AG04449 (cell line): ENCODE measurements at regions not wholly inside any gene's neighbourhood (a gene's known extent, or its start where the extent isn't known, plus 50 kb on each side); places are given as distances from the start of the nearest gene placed in this dataset.
A peak's percentile ranks its signal among the peaks of the same experiment; 100 is the strongest.

ENCODE experiments used
- CTCF ChIA-PET: fragments of 350-600 bp; formaldehyde crosslinking; extraction: SDS; loops from one replicate; lab custom pipeline; 2021; ENCODE audit warnings: antibody characterized with exemption; lab: Yijun Ruan, JAX
- POLR2A ChIA-PET: fragments of 400-600, 350-600 bp; formaldehyde crosslinking; extraction: SDS; loops from one replicate; lab custom pipeline; 2020; ENCODE audit warnings: antibody characterized with exemption, inconsistent platforms; lab: Yijun Ruan, JAX
- DNase-seq: peaks from one replicate; pipeline ENCODE4 v3.0.0-alpha.2; 2010; ENCODE audit warnings: low read depth, low spot score
- H3K4me3 ChIP-seq: 2 replicates; pipeline ENCODE4 v1.5.1; 2011; ENCODE audit warnings: low read depth, mild to moderate bottlenecking, control low read depth, low read length
- TF ChIP-seq, protein P1 (sequence below): IDR thresholded peaks from one replicate; pipeline ENCODE4 v1.5.1; 2011; ENCODE audit warnings: mild to moderate bottlenecking, moderate library complexity, low read length, control low read depth, inconsistent platforms; ENCODE audit not compliant: insufficient read depth; ENCODE audit errors: missing control alignments

DNA sequence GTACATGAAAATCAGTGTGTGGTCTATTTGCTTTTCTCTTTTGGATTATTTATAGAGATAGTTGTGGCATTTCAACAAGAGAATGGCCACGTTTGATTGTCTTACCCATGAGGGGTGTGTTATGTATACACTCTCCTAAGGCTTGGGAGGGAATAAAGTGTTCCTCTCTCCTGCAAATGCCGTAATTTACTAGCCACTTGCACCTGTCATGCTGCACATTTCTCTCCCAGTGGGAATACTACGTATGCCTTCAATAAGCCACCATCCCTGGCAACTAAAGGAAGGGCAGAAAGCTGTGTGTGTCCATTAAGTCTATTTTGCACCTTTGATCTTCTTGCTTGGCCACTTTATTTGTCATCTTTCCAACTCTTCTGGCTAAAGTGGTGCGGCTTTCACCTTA is 541.2 kb downstream of the QKI start:
- no peak for DNase-seq
- POLR2A ChIA-PET: interaction anchor here (1.0 to 1.4 kb wide), 2 partner anchors 9 to 82 kb away, joined by 3 read pairs; no protein-coding TSS in a partner anchor

DNA sequence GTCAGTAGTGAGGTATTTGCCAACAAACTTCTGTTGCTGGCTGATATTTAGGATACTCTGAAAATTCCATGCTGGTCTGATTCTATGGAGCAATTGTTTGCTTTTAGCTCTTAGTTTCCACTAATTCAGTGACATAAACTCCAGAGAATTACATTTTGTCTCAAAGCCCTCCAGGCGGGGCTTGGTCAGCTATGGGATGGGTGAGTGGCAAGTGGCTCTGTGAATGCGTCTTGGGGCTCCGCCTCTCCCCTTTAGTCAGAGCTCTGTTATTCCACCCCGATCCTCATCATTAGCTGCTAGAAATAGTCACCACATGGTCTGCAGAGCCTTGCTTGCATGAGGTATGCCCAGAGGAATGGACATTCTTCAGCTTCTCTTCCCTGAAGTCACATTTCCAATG is 540.6 kb downstream of the QKI start:
- peak; percentile 84 for DNase-seq
- TF ChIP-seq, protein P1, sequence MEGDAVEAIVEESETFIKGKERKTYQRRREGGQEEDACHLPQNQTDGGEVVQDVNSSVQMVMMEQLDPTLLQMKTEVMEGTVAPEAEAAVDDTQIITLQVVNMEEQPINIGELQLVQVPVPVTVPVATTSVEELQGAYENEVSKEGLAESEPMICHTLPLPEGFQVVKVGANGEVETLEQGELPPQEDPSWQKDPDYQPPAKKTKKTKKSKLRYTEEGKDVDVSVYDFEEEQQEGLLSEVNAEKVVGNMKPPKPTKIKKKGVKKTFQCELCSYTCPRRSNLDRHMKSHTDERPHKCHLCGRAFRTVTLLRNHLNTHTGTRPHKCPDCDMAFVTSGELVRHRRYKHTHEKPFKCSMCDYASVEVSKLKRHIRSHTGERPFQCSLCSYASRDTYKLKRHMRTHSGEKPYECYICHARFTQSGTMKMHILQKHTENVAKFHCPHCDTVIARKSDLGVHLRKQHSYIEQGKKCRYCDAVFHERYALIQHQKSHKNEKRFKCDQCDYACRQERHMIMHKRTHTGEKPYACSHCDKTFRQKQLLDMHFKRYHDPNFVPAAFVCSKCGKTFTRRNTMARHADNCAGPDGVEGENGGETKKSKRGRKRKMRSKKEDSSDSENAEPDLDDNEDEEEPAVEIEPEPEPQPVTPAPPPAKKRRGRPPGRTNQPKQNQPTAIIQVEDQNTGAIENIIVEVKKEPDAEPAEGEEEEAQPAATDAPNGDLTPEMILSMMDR: no peak
- ChIA-PET POLR2A (interaction anchor here (1.0 to 1.4 kb wide), 2 partner anchors 9 to 81 kb away, joined by 3 read pairs; no protein-coding TSS in a partner anchor), CTCF (interaction anchor here (1.3 to 4.6 kb wide), 6 partner anchors 10 to 539 kb away, joined by 3 to 23 read pairs (median 10); no protein-coding TSS in a partner anchor)
- no peak overlapping the region for H3K4me3 ChIP-seq

More for the DNA sequence above, 541.2 kb downstream of the QKI start:
- CTCF ChIA-PET: interaction anchor here (0.9 to 4.6 kb wide), 8 partner anchors 9 to 540 kb away, joined by 3 to 23 read pairs (median 7); no protein-coding TSS in a partner anchor
- H3K4me3 ChIP-seq: no peak overlapping the region
- TF ChIP-seq, protein P1: no peak

DNA sequence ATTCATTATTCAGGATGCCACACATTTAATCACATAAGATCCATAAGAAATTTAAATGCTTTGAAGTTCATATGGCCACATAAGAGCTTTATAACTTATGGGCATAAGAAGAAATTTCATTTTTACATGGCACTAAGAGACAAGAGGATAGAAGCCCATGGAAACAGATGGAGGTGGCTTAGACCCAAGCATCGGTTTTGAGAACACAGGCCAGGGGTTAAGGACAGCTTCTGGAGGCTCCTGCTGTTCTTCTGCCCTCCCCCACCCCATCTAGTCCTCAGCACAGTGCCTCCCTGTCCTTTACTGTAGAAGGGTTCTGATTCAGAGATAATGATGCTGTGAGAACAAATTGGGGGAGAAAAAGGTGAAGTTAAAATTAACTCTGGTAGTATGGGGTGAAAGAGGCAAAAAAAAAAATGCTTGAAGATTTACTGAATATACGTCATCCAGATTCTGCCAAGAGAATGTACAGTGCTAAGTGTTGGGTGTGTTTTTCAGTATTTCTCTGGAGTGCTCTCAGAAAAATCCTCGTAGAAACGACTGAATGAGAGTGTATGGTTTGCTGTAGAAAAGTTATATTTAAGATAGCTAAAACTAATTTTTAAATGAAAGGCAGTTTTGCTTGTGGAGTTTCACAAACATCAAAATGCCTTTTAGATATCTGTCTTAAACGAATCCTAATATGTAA is 539.7 kb downstream of the QKI start:
- CTCF ChIA-PET: interaction anchor here (2.2 to 4.6 kb wide), 4 partner anchors 525 to 538 kb away, joined by 9 to 23 read pairs (median 12); no protein-coding TSS in a partner anchor
- DNase-seq: no peak
- no peak overlapping the region for H3K4me3 ChIP-seq
- TF ChIP-seq, protein P1: no peak
- POLR2A ChIA-PET: interaction anchor here (1.4 kb wide), 1 partner anchor 8 kb away, joined by 3 read pairs; no protein-coding TSS in a partner anchor

DNA sequence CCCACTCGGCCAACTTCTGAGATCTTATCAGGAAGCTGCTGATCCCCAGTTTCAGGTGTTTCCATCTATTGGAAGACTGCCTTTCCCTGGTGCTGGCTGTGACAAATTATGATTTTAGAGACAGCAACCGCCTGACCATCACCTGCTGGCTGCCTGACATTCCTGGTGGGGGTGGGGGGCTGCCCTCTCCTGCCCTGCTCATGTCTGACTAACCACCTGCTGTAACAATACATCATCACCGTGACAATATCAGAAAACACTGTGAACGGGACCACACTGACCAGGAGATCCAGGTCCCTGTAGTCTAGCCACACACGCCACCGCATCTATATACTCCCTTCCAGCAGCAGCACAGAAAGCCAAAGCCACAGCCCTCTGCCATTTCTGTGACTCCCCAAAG is 537.5 kb downstream of the QKI start:
- POLR2A ChIA-PET: no interaction called here
- no peak overlapping the region for H3K4me3 ChIP-seq
- CTCF ChIA-PET: no interaction called here
- no peak for DNase-seq
- TF ChIP-seq, protein P1: no peak

DNA sequence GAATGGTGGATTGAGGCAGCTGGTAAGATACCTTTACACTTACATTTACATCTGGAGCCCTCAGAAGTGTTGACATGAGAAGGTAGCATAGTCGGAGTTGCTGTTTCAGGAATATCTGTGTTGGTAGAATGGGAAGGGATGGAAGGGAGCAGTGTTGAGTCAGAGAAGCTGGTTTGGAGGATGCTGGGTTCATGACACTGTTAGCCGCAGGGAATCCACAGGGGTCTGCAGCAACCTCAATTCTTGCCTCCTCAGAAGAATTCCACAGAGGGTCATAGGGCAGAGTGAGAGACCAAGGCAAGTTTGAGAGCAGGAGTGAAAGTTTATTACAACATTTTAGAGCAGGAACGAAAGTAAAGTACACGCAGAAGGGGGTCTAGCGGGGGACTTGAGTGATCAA is 536.8 kb downstream of the QKI start:
- DNase-seq: no peak
- TF ChIP-seq, protein P1: no peak
- ChIA-PET POLR2A (no interaction called here), CTCF (no interaction called here)
- H3K4me3 ChIP-seq: no peak overlapping the region

DNA sequence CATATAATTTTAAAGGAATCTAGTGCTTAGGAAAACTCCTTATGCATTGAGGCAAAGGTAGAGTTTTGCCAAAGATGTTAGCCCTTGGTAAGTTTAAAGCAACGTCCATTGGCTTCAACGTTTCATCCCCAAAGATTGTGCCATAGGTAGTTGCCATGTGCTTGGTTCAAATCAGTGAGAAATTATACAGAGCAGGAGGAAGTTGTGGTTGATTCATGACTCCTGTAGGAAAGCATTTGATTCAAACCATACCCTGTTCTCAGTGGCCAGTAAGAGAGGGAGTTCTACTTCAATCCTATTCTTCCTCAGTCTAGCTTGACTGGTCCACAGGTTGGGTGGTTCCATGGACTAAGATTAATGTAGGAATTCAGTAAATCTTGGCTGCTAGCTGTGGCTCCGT is 535.6 kb downstream of the QKI start:
- TF ChIP-seq, protein P1: no peak
- POLR2A ChIA-PET: no interaction called here
- DNase-seq: no peak
- no peak overlapping the region for H3K4me3 ChIP-seq
- CTCF ChIA-PET: no interaction called here
